Large intestine (tissue), 3 donors: ENCODE measurements at regions not wholly inside any gene's neighbourhood (a gene's known extent, or its start where the extent isn't known, plus 50 kb on each side); places are given as distances from the start of the nearest gene placed in this dataset.
"Not testable (repeated sequence)": the region's sequence is repeated elsewhere in the genome, so short reads cannot be mapped to it uniquely, and the experiment has no call there.

Experiments used
- DNase-seq, 2 donors: peaks; one replicate each; pipeline versions ENCODE4 v3.0.0 to v3.0.0-alpha.2; 2013
- H3K27ac ChIP-seq: one replicate; pipeline ENCODE4 v1.5.1; 2013; ENCODE audit warnings: low read length
- H3K27me3 ChIP-seq: 2 replicates; pipeline ENCODE4 v1.6.1; 2013; ENCODE audit warnings: low read length; ENCODE audit not compliant: control insufficient read depth, insufficient read depth
- H3K36me3 ChIP-seq: 2 replicates; pipeline ENCODE4 v1.6.1; 2013; ENCODE audit warnings: low read length; ENCODE audit not compliant: control insufficient read depth, insufficient read depth
- H3K4me1 ChIP-seq: one replicate; pipeline ENCODE4 v1.6.1; 2013; ENCODE audit warnings: low read length; ENCODE audit not compliant: control insufficient read depth, insufficient read depth
- H3K4me3 ChIP-seq: one replicate; pipeline ENCODE4 v1.5.1; 2013; ENCODE audit warnings: low read length
- H3K9me3 ChIP-seq: one replicate; pipeline ENCODE4 v1.6.1; 2013; ENCODE audit warnings: mild to moderate bottlenecking, low read depth, low read length, moderate library complexity; ENCODE audit not compliant: control insufficient read depth
- WGBS: methylation state at CpG from one replicate; pipeline ENCODE4 v1.1.5; 2013; ENCODE audit warnings: low lambda C conversion rate; ENCODE audit not compliant: insufficient coverage; 5-methylcytosine and 5-hydroxymethylcytosine counted together

DNA sequence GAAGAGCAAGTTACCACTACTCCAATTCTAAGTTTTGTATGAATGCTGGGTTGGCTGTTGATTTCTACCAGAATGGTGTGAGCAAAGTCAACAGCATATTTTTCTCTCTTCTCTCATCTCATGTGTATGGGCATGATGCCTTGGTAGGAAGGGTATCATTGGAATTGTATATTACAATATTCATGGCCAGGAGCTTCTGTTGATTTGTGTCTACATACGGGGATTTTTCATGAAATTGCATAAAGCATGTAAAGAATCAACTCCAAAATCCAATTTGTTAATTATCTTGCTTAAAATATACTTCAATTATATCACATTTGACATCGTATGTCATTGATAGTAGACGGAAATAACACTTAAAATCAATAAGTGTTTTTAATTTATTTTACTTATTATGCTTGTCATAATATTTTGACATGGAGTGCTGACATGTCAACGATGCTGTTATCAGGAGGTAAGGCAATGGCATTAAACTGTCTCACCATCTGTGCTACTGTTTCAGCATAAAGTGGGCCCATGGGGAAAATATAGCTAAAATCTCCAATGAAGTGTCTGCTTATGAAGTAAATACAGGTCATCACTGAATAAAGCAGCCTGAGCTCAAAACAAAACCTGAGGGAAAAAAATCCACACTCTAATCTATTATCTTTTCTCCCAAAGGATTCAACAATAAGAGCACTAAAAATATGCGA is 142.2 kb upstream of the NBPF11 start:
- Histone ChIP-seq H3K36me3 (no peaks in the 10 kb centered on the region), H3K27ac (no peak overlapping the region), H3K9me3 (peaks cover 6% of the 10 kb centered on the region), H3K4me3 (no peak overlapping the region), H3K4me1 (no peaks in the 10 kb centered on the region), H3K27me3 (no peaks in the 10 kb centered on the region)
- WGBS = 94% methylated on average over 3 of the region's 5 CpGs
- DNase-seq = no peak

DNA sequence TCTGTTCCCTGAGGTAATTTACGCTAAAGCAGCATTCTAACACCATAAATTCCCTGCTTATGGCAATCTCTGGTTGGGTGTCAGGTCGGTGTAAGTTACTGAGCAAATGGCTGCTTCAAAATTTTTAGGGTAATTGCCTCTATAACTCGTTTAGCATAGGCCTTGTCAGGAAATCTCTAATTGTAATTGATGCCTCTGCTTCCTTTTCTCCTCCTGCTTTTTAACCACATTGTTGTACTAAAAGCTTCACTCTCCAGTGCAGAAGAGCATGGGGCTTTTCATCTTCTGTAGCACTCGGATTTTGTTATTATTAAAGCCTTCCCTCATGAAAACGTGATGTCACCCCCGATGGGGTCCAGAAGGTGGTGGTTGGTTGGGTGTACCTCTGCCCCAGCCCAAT is 141.6 kb upstream of the NBPF11 start:
- Histone ChIP-seq H3K4me3 (no peak overlapping the region), H3K4me1 (no peaks in the 10 kb centered on the region), H3K9me3 (peaks cover 6% of the 10 kb centered on the region), H3K27me3 (no peaks in the 10 kb centered on the region), H3K36me3 (no peaks in the 10 kb centered on the region), H3K27ac (no peak overlapping the region)
- no CpG with 5 or more reads among the region's 6 CpGs for WGBS
- DNase-seq = no peak

GRCh38 chr1:148292915-148293314 is 140.8 kb upstream of the NBPF11 start:
- 40% methylated on average over 1 of the region's 2 CpGs for WGBS
- H3K27ac ChIP-seq = no peak overlapping the region
- no peak for DNase-seq
- H3K36me3 ChIP-seq = no peaks in the 10 kb centered on the region
- no peak overlapping the region for H3K4me3 ChIP-seq
- H3K9me3 ChIP-seq = peaks cover 10% of the 10 kb centered on the region
- no peaks in the 10 kb centered on the region for H3K27me3 ChIP-seq
- no peaks in the 10 kb centered on the region for H3K4me1 ChIP-seq

DNA sequence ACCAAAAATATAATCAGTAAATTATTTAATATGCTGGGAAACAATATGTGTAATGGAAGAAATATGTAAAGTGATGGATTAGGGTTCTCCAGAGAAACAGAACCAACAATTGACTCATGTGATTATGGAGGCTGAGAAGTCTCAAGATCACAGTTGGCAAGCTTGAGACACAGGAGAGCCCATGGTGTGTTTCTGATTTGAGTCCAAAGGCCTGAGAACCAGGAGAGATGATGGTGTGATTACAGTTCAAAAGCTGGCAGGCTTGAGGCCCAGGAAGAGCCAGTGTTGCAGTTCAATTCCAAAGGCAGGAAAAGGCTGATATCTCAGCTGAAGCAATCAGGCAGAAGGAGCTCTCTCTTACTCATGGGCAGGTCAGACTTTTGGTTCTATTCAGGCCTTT is 138.8 kb upstream of the NBPF11 start:
- H3K36me3 ChIP-seq = no peaks in the 10 kb centered on the region
- H3K9me3 ChIP-seq = peaks cover 9% of the 10 kb centered on the region
- DNase-seq = peak in 1 of 2 donors; percentile 18
- no peak overlapping the region for H3K27ac ChIP-seq
- H3K27me3 ChIP-seq = no peaks in the 10 kb centered on the region
- no peak overlapping the region for H3K4me3 ChIP-seq
- H3K4me1 ChIP-seq = no peaks in the 10 kb centered on the region

GRCh38 chr1:148289647-148290046 is 137.6 kb upstream of the NBPF11 start:
- Histone ChIP-seq H3K27ac (no peak overlapping the region), H3K9me3 (peaks cover 7% of the 10 kb centered on the region), H3K4me1 (no peaks in the 10 kb centered on the region)

GRCh38 chr1:148285946-148286345 is 133.9 kb upstream of the NBPF11 start:
- DNase-seq, H3K27ac ChIP-seq, H3K9me3 ChIP-seq, H3K4me1 ChIP-seq, H3K4me3 ChIP-seq, H3K27me3 ChIP-seq, H3K36me3 ChIP-seq: not testable (repeated sequence)
- WGBS = 40% methylated on average over 1 of the region's 2 CpGs

More at GRCh38 chr1:148289647-148290046, 137.6 kb upstream of the NBPF11 start:
- H3K36me3 ChIP-seq = no peaks in the 10 kb centered on the region
- no peaks in the 10 kb centered on the region for H3K27me3 ChIP-seq
- no peak overlapping the region for H3K4me3 ChIP-seq
- no peak for DNase-seq

GRCh38 chr1:148280831-148281572 is 128.9 kb upstream of the NBPF11 start:
- H3K27me3 ChIP-seq = peaks cover 24% of the 10 kb centered on the region
- not testable (repeated sequence) for H3K27ac ChIP-seq, H3K4me1 ChIP-seq, DNase-seq, H3K36me3 ChIP-seq, H3K9me3 ChIP-seq
- H3K4me3 ChIP-seq = peak overlapping the region; percentile 38
- WGBS = no CpG with 5 or more reads among the region's 50 CpGs

- not testable (repeated sequence) for H3K4me3 ChIP-seq, H3K9me3 ChIP-seq, DNase-seq, H3K4me1 ChIP-seq, H3K27ac ChIP-seq, H3K36me3 ChIP-seq
- 100% methylated on average over 1 of the region's 5 CpGs for WGBS
- H3K27me3 ChIP-seq = peaks cover 33% of the 10 kb centered on the region
Observed at GRCh38 chr1:148279002-148279542, 127.0 kb upstream of the NBPF11 start.

DNA sequence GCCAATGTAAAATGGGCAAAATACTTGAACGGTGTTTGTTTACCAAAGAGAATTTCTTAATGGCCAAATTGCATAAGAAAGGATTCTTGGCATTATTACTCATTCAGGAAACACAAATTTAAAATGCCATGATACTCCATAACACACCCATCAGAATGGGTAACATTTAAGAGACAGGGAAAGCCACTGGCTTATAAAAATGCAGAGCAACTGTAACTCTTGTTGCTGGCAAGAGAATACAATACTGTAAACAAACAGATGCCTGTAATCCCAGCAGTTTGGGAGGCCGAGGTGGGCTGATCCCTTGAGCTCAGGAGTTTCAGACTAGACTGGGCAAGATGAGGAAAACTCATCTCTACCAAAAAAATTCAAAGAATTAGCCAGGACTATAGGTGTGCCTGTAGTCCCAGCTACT is 125.8 kb upstream of the NBPF11 start:
- WGBS = 40% methylated on average over 1 of the region's 2 CpGs
- not testable (repeated sequence) for DNase-seq, H3K9me3 ChIP-seq, H3K27ac ChIP-seq, H3K4me3 ChIP-seq, H3K36me3 ChIP-seq, H3K4me1 ChIP-seq
- H3K27me3 ChIP-seq = peaks cover 33% of the 10 kb centered on the region

DNA sequence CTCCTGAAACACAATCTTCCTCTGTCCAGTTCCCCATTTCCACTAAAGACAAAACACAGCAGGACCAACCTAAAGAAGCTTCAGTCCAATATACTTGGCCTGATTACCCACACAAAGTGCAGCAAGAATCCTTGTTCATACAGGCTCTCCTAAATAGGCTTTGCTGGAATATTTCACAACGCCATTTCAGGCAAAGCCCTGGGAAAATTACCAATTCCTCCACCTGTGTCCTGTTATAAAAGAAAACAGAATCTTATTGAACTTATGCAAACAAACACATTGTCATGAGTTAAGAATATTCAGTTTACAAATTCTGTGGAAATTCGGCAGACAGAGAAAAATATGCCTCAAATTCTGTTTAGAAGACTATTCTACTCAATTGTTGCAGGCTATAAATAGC is 115.0 kb upstream of the NBPF11 start:
- not testable (repeated sequence) for H3K4me3 ChIP-seq, H3K36me3 ChIP-seq, DNase-seq, H3K27ac ChIP-seq, H3K4me1 ChIP-seq, H3K9me3 ChIP-seq
- 67% methylated on average over 1 of the region's 2 CpGs for WGBS
- H3K27me3 ChIP-seq = peaks cover 14% of the 10 kb centered on the region
